ENCODE measurements at regions not wholly inside any gene's neighbourhood (a gene's known extent, or its start where the extent isn't known, plus 50 kb on each side); places are given as distances from the start of the nearest gene placed in this dataset.

DNA sequence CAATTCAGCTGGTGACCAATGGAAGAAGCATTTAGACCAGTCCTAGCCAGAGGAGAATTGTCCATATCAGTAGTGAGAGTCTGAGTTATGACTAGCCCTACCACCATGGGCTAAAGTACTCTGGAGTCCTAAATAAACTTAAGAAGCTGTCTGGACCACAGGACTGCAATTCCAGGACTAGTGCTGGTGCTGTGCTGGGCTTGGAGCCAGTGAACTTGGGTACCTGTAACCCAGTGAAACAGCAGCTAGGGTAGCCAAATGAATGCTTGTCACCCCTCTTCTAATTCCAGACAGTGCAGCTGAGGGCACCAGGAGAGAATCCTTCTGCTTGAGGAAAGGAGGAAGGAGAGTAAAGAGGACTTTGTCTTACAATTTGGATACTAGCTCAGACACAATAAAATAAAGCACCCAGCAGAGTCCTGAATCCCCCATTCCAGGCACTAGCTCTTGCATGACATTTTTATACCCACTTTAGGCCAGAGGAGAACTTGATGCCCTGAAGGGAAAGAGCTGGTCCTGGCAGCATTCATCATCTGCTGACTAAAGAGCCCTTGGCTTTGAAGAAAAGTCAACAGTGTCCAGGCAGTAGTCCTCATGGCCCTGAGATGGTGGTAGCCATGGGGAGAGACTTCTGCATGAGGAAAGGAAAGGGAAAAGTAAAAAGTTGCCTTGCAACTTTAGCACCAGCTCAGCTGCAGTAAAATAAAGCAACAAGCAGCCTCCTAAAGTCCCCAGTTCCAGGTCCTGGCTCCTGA is 2675.7 kb downstream of the PCDH7 start:
- H3K4me1 ChIP-seq (ENCODE audit: control insufficient read depth in 1 of 2, insufficient read depth in 2 of 2, low read length in 2 of 2) = no peaks in the 10 kb centered on the region
- no peaks in the 10 kb centered on the region for H3K36me3 Mint-ChIP-seq
- H3K27me3 Mint-ChIP-seq (ENCODE audit: low read depth in 3 of 3) = no peaks in the 10 kb centered on the region
- H3K4me2 ChIP-seq (replicated peaks; ENCODE audit: extremely low read depth, low read length, poor library complexity, severe bottlenecking) = no peak overlapping the region
- H4K20me1 ChIP-seq (ENCODE audit: insufficient read depth, low read length) = no peaks in the 10 kb centered on the region
- H3K4me1 Mint-ChIP-seq = no peaks in the 10 kb centered on the region
- no peak overlapping the region for H3K4me3 ChIP-seq (replicated peaks in 1 of 3; ENCODE audit: low read depth in 2 of 3, low read length in 3 of 3)
- no peak overlapping the region for H3K4me3 Mint-ChIP-seq
- H3K27ac Mint-ChIP-seq = no peak overlapping the region
- no peaks in the 10 kb centered on the region for H3K36me3 ChIP-seq (replicated peaks in 1 of 2; ENCODE audit: control insufficient read depth in 1 of 2, insufficient read depth in 2 of 2, low read length in 2 of 2)
- TF ChIP-seq, protein P1, sequence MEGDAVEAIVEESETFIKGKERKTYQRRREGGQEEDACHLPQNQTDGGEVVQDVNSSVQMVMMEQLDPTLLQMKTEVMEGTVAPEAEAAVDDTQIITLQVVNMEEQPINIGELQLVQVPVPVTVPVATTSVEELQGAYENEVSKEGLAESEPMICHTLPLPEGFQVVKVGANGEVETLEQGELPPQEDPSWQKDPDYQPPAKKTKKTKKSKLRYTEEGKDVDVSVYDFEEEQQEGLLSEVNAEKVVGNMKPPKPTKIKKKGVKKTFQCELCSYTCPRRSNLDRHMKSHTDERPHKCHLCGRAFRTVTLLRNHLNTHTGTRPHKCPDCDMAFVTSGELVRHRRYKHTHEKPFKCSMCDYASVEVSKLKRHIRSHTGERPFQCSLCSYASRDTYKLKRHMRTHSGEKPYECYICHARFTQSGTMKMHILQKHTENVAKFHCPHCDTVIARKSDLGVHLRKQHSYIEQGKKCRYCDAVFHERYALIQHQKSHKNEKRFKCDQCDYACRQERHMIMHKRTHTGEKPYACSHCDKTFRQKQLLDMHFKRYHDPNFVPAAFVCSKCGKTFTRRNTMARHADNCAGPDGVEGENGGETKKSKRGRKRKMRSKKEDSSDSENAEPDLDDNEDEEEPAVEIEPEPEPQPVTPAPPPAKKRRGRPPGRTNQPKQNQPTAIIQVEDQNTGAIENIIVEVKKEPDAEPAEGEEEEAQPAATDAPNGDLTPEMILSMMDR (IDR thresholded peaks at IDR 0.05) = no peak
- no peak overlapping the region for H3K27ac ChIP-seq (ENCODE audit: low read depth in 1 of 2, low read length in 2 of 2)
- no peak overlapping the region for H3K9ac ChIP-seq (ENCODE audit: insufficient read depth, low read length, poor library complexity, severe bottlenecking)
- no peaks in the 10 kb centered on the region for H3K27me3 ChIP-seq (ENCODE audit: control insufficient read depth in 2 of 2, insufficient read depth in 2 of 2, low read length in 2 of 2)
- no peaks in the 10 kb centered on the region for H3K79me2 ChIP-seq (ENCODE audit: insufficient read depth, low read length)
- no peak for DNase-seq
- intact Hi-C loops (cut with micrococcal nuclease) = no loop called here
- H2AFZ ChIP-seq (ENCODE audit: insufficient read depth, low read depth, low read length, poor library complexity, severe bottlenecking) = no peak overlapping the region
- no peaks in the 10 kb centered on the region for H3K9me3 ChIP-seq (replicated peaks in 1 of 2; ENCODE audit: control insufficient read depth in 1 of 2, insufficient read depth in 1 of 2, low read length in 2 of 2)
- peaks cover 0 to 6% (median 0%) of the 10 kb centered on the region in 7 donors for H3K9me3 Mint-ChIP-seq

DNA sequence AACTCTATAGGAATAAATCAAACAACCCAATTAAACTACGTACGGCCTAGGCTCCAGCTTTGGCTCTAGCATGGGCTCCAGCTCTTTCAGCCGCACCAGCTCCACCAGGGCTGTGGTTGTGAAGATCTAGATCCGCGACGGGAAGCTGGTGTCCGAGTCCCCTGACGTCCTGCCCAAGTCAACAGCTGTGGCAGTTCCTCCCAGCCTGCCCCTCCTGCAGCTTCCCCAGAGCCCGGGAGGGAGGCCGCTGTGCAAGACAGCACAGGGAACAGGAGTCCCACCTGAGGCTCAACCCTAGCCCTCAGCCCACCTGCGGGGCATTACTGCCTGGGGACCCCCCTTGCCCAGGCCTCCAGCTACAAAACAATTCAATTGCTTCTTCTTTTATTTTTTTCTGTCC is 2680.3 kb downstream of the PCDH7 start:
- no peak for DNase-seq
- 89% methylated on average over 10 of the region's 11 CpGs for WGBS (ENCODE audit: insufficient coverage)
- intact Hi-C loops (cut with micrococcal nuclease) = no loop called here

More for the DNA sequence above, 2680.3 kb downstream of the PCDH7 start:
- no peaks in the 10 kb centered on the region for H3K4me1 Mint-ChIP-seq
- no peak overlapping the region for H3K4me3 Mint-ChIP-seq
- H3K9me3 Mint-ChIP-seq = peaks cover 0 to 4% (median 0%) of the 10 kb centered on the region in 7 donors
- Histone ChIP-seq H3K36me3 (replicated peaks in 1 of 2; ENCODE audit: control insufficient read depth in 1 of 2, insufficient read depth in 2 of 2, low read length in 2 of 2) (no peaks in the 10 kb centered on the region), H3K9me3 (replicated peaks in 1 of 2; ENCODE audit: control insufficient read depth in 1 of 2, insufficient read depth in 1 of 2, low read length in 2 of 2) (no peaks in the 10 kb centered on the region), H3K4me2 (replicated peaks; ENCODE audit: extremely low read depth, low read length, poor library complexity, severe bottlenecking) (no peak overlapping the region), H3K27ac (ENCODE audit: low read depth in 1 of 2, low read length in 2 of 2) (no peak overlapping the region), H3K4me1 (ENCODE audit: control insufficient read depth in 1 of 2, insufficient read depth in 2 of 2, low read length in 2 of 2) (no peaks in the 10 kb centered on the region), H3K4me3 (replicated peaks in 1 of 3; ENCODE audit: low read depth in 2 of 3, low read length in 3 of 3) (no peak overlapping the region), H3K27me3 (ENCODE audit: control insufficient read depth in 2 of 2, insufficient read depth in 2 of 2, low read length in 2 of 2) (no peaks in the 10 kb centered on the region), H4K20me1 (ENCODE audit: insufficient read depth, low read length) (no peaks in the 10 kb centered on the region), H2AFZ (ENCODE audit: insufficient read depth, low read depth, low read length, poor library complexity, severe bottlenecking) (no peak overlapping the region), H3K9ac (ENCODE audit: insufficient read depth, low read length, poor library complexity, severe bottlenecking) (no peak overlapping the region), H3K79me2 (ENCODE audit: insufficient read depth, low read length) (no peaks in the 10 kb centered on the region)
- TF ChIP-seq, protein P1 (IDR thresholded peaks at IDR 0.05) = no peak
- no peaks in the 10 kb centered on the region for H3K36me3 Mint-ChIP-seq
- no peak overlapping the region for H3K27ac Mint-ChIP-seq
- H3K27me3 Mint-ChIP-seq (ENCODE audit: low read depth in 3 of 3) = no peaks in the 10 kb centered on the region
